HG03095 (cell line): ENCODE measurements at regions not wholly inside any gene's neighbourhood (a gene's known extent, or its start where the extent isn't known, plus 50 kb on each side); places are given as distances from the start of the nearest gene placed in this dataset.

ENCODE experiments used
- ATAC-seq: cut with Tn5 transposase; IDR thresholded peaks from one replicate; pipeline ENCODE4 v1.9.1; 2021; ENCODE audit warnings: moderate library complexity; ENCODE audit not compliant: unreplicated experiment

DNA sequence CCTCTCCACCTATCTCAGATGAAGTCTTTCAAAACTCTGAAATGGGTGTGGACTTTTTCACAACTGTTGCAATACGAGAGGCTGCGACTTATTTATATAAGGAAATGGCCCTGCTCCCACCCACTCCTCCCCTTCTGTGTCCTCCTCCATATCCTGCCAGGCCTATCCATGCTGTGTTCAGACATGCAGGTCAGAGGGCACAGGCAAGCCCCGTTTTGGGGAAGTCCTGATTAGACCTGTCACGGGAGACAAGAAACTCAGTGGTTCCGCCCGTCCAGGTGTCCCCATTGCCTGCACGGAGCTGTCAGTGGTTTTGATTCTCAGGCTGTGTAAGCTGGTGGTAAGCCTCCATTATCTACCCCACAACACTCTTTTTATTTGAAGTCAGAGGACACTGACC lies 99.6 kb upstream of the MGAT5 start:
- peak; percentile 69 for ATAC-seq

DNA sequence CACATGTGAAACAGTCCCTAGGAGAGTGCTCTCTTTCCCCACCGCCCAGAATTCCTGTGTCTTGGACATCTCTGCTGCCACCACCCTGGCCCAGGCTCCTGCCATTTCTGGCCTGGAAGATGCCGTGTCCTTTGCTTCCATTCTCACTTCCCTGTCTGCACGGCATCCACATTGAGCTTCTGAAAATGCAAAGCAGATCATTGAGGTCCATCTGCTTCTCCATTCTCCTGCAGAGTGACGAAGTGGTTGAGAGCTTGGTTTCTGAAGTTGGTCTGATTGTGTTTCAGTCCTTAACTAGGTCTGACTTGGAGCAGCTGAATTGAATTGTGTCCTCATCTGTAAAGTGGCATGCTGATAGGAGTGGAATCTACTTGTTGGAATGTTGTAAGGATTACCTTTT lies 98.7 kb upstream of the MGAT5 start:
- ATAC-seq = peak; percentile 82

DNA sequence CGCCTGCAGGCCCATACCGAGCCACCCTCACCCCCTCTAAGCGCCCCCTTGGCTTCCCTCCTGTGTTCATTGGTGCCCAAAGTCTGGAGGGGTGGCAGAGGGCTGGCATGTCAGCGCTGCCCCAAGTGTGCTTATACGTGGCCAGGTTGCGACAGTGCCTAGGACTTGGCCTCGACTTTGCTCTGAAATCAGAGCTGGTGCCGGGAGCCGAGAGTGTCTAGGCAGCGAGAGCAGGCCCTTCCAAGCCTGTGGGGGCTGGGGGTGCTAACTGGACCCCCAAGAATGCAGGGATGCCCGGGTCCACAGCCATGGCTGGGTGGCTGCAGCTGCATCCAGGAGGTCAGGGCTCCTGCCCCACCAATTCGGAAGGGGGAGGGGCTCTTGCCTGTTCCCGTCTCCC lies 95.6 kb upstream of the MGAT5 start:
- ATAC-seq = no peak

DNA sequence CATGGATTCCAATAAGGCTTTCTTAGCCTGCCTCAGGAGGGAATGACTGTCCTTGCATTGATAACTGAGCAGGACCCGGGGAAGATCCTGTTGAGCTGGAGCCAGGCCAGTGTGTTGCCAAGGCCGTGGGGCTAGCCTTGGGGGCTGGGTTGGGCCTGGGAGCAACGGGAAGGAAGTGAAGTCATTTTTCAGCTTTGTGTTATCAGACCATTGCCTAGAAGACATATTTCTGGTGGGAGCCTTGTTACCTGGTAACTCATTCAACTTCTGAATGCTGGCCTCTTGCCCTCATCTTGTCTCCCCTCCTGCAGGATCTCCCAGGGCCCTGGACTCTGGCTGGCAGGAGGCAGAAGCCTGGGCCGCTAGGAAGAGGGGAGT lies 92.7 kb upstream of the MGAT5 start:
- ATAC-seq = no peak

DNA sequence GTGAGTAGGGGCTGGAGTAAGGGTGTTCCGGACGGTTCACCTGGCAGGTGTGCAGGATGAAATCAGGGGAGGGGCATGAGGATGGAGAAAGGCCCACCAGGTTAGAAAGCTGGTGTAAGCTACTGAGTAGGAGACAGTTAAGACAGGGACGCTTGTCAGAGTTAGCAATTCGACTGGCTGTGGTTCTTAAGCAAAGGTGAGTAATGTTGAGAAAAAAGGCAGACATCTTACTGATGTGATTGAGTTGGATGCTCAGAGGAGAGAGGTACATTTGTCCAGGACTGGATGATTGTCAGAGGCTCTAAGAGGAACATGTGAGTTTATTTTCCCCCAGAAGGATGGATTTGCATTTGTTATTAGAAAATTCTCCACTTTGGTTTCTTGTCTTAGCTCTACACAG lies 90.5 kb upstream of the MGAT5 start:
- ATAC-seq = no peak

DNA sequence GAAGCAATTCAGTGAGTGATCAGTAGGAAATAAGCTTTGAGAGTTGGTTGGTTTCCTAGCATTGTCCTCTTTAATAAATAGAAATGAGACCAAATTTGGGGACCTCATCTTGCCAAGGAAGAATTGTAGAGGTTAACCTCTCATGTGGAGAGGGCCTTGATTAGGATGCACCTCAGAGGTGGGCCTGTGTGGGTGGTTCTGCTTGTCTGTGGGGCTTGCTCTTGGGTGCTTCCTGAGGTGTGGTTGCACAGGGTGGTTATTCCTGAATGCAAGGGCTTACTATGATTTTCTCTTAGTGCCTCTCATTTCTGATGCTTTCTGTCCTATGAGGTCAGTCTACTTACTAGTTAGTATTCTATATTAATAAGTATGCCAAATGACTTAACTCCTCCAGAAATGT lies 89.6 kb upstream of the MGAT5 start:
- ATAC-seq = no peak

DNA sequence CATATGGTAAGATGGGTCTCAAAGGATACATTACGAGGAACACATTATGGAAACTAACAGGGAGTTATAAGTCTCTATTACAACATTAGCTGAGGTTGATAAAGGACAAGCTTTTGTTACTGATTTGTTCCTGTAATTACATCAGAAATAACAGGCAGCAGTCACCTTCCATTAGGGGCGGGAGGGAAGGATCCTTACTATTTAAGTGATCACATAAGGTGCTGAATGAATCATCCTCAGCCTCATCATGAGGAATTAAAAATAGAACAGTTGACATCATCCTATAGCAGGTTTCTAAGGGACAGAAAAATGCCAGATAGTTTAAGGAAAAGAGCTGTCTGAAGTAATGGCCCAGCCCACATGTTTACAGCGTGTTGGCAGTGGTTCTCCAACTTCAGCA lies 86.9 kb upstream of the MGAT5 start:
- no peak for ATAC-seq

DNA sequence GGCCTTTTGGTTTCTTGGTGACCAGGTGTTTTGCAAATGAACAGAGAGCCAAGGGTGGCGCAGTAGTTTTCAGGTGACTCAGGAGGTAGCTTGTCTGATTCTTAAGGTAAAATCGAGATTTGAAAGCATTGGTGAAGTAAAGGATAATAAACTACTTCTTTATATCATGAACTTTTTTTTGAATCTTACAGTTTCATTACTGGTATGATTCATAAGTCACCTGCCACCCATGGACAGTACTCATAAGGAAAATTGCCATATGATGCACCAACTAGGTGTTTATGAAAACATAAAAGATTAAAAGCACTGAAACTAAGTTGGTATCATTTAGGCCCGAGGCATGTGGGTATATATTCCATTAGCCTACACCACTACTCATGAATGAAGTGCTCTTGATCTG lies 84.1 kb upstream of the MGAT5 start:
- ATAC-seq = no peak

DNA sequence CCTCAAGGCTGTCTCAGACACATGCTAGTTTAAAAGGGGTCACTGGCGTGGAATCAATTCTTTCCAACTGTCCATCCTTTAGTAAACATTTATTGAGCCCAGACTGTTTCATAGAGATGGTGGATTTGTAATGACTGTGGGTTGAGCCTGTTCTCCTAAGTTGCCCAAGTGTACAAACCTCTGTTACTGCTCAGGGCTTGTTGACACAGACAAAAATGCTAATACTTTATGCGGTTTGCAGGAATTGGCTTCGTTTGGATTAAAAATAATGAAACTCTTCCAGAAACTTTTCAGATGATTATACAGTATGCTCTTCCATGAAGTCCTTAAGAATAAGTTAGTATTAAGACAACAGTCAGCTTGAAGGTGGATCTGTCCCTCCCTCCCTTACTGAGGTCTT lies 83.6 kb upstream of the MGAT5 start:
- ATAC-seq = no peak

DNA sequence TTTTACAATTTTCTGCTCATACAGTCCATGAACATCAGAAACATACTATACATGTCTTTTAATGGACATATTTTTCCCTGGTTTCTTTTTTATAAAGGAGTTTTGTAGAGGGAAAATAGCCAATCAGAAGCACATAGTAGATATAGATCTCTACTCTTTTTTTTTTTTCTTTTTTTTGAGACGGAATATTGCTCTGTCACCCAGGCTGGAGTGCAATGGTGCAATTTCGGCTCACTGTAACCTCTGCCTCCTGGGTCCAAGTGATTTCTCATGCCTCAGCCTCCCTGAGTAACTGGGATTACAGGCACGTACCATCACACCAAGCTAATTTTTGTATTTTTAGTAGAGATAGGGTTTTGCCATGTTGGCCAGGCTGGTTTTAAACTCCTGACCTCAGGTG lies 83.2 kb upstream of the MGAT5 start:
- ATAC-seq = no peak

DNA sequence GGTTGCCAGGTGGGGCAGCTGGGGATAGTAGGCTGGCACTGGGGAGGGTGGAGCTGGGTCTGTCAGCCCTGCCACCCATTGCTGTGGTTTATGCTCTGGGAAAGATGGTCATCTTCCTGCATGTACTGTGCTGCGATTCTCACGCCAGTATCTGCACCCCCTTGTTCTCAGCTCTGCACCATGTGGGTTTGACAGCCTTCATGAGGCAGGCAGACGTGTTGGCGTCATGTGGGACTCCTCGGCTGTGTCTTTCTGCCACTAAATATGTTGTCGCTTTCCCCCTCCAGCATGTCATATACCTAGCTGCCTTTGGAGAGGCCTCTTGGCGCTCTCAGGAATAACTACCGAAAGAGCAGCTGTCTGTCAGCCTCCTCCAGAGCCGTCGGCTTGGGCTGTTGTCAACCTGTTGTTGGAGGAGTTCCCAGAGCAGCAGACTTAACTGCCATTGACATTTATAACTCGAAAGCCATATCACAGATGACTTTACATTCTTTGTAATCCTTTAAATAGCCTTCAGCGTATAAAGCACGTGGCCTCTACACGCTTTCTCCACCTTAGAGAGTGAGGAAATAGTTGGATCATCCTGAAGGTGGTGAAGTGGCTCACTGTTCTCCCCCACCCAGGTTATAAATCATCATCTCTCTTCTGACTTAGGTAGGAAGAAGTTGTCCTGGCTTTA lies 80.4 kb upstream of the MGAT5 start:
- ATAC-seq = no peak

DNA sequence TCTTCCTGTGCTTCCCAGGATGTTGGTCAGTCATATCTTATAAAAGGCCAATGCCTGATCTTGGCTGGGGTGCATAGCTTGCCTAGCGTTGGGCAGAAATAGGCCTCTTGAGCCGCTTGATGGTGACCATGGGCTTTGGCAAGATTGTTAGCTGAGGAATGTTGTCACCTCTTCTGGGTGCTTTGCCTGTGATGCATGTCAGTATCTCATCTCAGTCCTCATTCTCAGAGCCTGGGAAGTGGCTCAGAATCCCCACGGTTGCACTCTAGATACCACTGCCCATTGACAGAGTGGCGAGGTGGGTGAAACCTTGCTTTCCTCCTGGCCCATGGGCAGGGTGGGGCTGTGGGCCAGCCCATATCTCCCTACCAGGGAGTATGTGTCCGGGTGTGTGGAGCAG lies 79.2 kb upstream of the MGAT5 start:
- no peak for ATAC-seq

DNA sequence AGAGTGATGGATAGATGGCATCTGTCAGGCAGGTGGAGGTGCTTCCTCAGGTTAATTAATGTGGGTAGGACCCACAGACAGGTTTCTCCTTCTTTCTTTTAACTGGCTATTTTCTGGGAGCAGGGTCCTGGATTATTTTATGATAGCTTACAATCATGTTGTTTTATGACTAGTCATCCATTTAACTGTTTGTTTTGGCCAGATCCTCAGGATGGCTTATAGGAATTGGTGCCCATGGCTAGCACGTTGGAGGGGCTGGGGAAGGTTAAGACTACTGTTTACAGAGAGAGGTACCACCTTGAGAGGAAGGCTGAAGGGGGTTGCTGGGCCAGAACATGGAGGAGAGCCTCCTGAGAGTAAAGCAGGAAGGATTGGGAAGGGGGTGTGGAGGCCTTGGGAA lies 78.0 kb upstream of the MGAT5 start:
- ATAC-seq = no peak

DNA sequence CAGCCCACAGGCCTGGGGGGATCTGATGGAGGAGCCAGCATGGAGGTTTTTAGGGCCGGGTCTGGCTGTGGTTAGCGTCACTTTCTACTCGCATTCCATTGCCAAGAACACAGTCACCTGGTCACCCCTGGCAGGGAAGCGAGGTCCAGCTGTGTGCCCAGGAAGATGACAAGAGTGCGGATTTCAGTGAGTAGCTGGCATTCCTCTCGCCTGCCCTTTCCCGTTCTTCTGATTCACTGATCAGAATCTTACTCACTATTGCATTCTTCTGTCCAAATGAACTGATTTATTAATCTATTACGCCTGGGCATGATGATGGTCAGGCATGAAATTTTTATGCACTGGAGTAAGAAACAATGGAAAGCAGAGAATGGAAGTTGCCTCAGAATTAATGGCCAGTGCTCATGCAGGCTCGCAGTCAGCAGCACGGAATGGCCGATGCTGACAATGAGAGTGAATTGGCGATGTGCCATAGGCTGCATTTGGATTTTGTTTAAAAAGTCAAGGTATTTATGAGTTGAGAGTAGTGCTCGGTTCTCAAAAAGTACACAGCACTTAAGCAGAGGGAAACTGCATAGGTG lies 76.4 kb upstream of the MGAT5 start:
- no peak for ATAC-seq

DNA sequence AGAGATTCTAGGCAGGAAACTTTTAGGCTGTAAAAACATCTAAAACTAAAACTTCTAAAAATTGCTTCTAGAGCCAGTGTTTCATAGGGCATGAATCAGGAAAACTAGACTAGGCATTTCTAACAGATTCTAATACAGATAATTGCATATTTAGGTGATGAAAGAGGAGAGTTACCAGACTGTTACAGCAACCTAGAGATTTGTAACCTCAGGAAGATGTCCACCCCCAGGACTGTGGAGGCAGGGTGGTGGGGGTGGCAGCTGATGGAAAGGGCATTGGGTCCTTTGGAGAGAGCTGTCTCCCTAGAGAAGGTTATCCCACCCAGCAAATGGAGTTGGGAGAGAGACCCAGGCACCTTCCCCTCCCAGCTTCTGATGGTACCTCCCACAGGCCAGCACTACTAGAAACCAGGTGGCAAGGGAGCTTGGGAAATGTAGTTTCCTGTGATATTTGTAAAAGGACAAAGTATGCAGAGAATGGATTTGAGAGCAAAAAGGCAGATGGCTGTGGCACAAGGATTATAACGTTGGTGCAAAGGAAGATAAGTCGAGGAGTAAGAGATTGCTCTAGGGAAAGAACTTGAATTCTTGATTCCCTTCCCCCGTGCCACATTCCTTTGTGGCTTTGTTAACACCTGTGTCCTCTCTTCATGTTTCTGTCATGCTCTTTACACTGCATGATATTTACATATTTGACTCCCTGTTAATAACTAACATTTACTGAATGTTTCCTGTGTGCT lies 75.6 kb upstream of the MGAT5 start:
- no peak for ATAC-seq

DNA sequence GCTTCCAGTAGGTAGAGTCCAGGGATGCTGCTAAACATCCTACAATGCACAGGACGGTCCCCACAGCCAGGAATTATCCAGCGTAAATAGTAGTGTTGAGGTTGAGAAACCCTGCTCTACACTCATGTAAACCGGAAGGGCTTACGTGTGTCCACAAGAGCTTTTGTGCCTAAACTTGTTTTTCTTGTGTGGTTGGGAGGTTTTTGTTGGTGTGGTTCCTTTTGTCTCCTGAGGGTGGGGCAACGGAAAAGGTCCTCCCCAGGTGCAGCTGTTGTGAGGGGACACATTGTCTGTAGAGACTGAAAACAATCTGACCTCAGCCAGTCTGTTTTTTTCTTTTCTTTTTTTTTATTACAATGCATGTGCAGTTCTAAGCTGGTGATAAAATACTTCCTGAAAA lies 72.7 kb upstream of the MGAT5 start:
- ATAC-seq = peak; percentile 40

DNA sequence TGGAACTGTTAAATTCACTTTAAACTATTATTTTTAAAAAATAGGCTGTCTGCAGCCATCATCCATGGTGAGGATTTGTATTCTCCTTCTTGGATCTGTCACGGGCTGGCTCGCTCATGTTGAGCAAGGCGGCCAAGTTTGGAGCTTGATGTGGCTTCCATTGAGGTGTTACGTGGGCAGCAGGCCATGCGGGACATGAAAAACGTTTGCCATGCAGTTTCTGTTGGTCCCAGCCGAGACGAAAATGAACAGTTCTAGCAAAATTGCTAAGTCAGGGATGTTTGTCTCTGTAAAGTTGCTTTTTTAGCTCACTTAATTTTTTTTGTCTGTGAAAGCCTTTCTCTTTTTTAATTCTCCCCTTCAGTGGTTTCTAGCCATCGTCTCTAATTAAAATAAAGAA lies 70.2 kb upstream of the MGAT5 start:
- ATAC-seq = no peak

DNA sequence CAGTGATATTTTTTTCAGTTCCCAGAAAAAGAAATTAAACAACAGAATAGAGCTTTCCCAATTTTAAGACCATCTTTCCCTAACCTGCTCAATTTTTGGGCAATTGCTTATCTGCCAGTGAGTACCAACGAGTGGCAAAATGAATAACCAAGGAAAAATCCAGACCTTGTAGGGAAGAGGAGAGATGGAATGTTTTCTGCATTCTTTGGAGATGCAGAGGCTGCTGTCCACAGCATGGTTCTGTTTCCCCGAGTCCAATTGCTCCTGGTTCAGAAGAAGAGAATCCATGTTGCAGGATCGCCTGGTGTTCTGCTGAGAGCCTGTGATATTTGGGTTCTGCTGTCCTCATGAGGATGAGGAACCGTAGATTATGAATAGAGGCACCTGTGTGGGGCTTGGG lies 68.2 kb upstream of the MGAT5 start:
- no peak for ATAC-seq

DNA sequence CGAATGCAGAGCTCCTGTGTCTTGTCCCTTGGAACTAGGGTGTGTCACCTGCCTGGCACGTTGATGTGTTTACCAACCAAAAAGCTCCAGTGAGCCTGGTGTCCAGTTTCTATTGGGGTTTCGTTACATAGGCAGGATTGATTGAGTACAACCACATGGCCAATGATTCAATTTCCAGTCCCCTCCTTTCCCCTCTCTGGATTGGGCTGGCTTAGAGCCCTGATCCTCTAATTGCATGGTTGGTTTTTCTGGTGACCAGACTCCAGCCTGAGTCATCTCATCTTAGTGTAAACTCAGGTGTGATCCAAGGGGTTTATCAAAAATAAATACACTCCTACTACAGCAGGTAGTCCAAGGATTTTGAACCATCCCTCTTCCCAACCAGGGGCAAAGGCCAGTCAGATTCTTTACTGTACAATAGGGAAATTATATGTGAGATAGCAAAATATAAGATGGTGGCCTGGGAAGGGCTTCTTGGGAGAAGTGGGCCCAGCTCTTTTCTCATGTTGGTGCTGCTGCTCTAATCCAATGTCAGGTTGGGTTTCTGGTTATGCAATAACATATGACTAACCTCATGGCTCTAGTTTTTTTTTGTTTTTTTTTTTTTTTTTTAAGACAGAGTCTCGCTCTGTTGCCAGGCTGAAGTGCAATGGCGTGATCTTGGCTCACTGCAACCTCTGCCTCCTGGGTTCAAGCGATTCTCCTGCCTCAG lies 64.7 kb upstream of the MGAT5 start:
- ATAC-seq = no peak

DNA sequence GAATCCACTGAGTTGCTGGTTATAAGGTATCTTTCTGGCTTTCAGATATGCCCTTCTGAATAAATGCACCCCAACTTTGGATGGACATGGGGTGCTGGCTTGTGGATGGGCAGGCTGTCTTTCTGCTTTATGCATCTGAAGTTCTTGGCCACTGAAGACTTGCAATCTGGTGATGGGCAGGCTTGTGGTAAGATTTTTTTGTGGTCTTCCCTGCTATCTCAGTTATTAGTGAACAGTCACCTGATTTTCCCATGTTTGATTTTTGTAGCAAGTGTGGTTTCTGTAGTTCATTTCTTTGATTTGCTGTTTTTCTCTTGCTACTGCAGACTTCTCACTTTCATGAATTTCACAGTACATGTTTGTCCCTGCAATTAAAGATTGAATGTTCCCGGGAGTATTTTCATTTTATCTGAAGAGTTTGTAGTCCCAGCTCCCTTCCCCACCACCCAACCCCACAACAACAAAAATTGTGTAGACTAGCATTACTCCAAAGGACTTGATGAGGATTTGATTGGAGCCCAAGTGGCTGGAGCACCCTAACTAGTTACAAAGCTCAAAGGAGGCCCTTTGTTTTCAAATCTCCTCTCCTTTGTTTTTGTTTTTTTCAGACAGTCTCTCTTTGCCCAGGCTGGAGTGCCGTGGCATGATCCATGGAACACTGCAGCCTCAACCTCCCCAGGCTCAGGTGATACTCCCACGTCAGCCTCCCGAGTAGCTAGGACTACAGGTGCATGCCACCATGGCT lies 63.6 kb upstream of the MGAT5 start:
- no peak for ATAC-seq

DNA sequence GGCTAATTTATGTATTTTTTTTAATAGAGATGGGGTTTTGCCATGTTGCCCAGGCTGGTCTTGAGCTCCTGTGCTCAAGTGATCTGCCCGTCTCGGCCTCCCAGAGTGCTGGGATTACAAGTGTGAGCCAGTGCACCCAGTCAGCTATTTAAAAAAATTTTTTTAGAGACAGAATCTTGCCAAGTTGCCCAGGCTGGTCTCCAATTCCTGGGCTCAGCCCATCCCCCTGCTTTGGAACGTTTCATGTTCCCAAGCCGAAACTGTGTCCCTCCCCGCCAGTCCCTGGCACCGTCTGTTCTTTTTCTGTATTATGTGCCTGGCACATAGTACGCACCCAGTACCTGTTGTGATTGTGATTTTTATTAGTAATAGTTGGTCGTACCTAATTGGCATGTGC lies 63.1 kb upstream of the MGAT5 start:
- no peak for ATAC-seq
